GM06990 (cell line): ENCODE measurements at regions not wholly inside any gene's neighbourhood (a gene's known extent, or its start where the extent isn't known, plus 50 kb on each side); places are given as distances from the start of the nearest gene placed in this dataset.

ENCODE experiments used
- DNase-seq: peaks from one replicate; pipeline ENCODE4 v3.0.0-alpha.2; 2011; ENCODE audit not compliant: insufficient read length; ENCODE audit errors: extremely low read depth
- H3K27me3 ChIP-seq: replicated peaks from 2 replicates; pipeline ENCODE4 v1.6.0; 2011; ENCODE audit warnings: low read length; ENCODE audit not compliant: control insufficient read depth, insufficient read depth
- H3K36me3 ChIP-seq: 2 replicates; pipeline ENCODE4 v1.5.1; 2011; ENCODE audit warnings: low read length; ENCODE audit not compliant: control insufficient read depth, insufficient read depth
- H3K4me3 ChIP-seq: replicated peaks from 2 replicates; pipeline ENCODE4 v1.5.1; 2011; ENCODE audit warnings: low read depth, mild to moderate bottlenecking, control low read depth, low read length
- TF ChIP-seq, protein P1 (sequence below): IDR thresholded peaks from 2 replicates; pipeline ENCODE4 v1.5.1; 2011; ENCODE audit warnings: low read length, control low read depth, mild to moderate bottlenecking, inconsistent platforms; ENCODE audit not compliant: insufficient read depth, poor library complexity, severe bottlenecking

DNA sequence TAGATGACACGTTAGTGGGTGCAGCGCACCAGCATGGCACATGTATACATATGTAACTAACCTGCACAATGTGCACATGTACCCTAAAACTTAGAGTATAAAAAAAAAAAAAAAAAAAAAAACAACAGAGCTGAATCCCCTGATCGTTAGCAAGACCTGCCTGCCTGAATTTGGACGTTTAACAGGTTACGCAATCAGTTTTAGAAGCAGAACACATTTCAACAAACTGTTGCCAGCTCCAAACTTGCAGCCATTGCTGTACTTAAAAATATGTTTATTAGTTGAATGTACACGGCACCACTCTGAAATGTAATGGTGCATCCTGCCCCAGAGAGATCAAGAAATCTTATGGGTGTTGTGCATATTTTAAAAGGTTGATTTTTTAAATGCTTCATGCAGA, 680.0 kb downstream of the TLE4 start:
- DNase-seq = no peak
- Histone ChIP-seq H3K4me3 (no peak overlapping the region), H3K36me3 (no peaks in the 10 kb centered on the region), H3K27me3 (no peaks in the 10 kb centered on the region)
- TF ChIP-seq, protein P1, sequence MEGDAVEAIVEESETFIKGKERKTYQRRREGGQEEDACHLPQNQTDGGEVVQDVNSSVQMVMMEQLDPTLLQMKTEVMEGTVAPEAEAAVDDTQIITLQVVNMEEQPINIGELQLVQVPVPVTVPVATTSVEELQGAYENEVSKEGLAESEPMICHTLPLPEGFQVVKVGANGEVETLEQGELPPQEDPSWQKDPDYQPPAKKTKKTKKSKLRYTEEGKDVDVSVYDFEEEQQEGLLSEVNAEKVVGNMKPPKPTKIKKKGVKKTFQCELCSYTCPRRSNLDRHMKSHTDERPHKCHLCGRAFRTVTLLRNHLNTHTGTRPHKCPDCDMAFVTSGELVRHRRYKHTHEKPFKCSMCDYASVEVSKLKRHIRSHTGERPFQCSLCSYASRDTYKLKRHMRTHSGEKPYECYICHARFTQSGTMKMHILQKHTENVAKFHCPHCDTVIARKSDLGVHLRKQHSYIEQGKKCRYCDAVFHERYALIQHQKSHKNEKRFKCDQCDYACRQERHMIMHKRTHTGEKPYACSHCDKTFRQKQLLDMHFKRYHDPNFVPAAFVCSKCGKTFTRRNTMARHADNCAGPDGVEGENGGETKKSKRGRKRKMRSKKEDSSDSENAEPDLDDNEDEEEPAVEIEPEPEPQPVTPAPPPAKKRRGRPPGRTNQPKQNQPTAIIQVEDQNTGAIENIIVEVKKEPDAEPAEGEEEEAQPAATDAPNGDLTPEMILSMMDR = no peak

DNA sequence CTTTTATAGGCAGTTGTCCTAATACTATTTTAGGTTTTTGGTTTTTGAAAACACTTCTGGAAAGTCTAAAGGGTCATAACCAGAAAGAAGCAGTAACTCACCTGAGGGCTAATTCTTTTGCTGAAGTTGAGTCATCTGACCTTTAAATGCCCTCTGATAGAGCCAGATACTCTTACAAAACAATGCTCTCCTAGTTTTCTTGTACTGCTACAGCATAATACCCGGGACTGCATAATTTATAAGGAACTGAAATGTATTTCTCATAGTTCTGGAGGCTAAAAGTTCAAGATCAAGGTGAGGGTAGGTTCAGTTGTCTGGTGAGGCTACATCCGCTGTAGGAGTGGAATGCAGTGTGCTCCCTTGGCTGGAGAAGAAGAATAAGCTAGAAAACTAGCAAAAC, 670.3 kb downstream of the TLE4 start:
- Histone ChIP-seq H3K36me3 (no peaks in the 10 kb centered on the region), H3K27me3 (no peaks in the 10 kb centered on the region), H3K4me3 (no peak overlapping the region)
- TF ChIP-seq, protein P1 = no peak
- DNase-seq = no peak

DNA sequence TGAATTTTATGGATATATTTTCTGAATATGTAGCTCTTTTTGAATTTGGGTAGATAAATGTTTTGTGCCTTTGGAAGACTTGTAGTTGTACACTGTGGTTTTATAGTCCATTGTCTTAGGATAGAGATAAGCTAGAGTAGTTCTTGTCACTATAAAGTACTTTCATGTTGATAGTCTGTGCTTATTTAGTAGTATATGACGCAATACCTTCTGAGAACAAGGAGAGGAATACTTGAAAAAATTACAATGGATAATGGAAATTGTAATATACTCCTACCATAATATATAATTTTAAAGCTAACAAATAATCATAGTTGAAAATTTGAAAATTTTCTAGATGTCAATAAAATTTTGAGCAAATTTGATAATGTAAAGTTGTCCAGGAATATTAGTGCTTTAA, 664.0 kb downstream of the TLE4 start:
- no peaks in the 10 kb centered on the region for H3K36me3 ChIP-seq
- TF ChIP-seq, protein P1 = no peak
- no peak for DNase-seq
- H3K4me3 ChIP-seq = no peak overlapping the region
- no peaks in the 10 kb centered on the region for H3K27me3 ChIP-seq

DNA sequence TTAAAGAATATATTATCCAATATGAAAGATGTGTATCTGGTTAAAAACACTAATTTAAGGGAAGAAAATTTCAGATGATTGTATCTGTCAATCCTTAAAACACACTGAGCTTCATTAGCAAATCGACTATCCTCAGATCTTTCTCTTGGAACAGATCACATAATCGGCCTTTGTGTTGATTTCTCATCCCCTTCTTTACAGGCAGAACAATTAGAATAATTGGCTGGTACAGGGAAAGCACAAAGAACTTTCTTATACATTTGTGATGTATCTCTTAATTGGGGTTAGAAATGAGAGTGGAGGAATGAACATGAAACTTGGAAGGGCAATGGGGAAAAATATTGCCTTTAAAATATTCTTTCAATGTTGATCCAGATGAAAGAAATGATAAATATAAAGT, 662.1 kb downstream of the TLE4 start:
- Histone ChIP-seq H3K36me3 (no peaks in the 10 kb centered on the region), H3K27me3 (no peaks in the 10 kb centered on the region), H3K4me3 (no peak overlapping the region)
- TF ChIP-seq, protein P1 = no peak
- no peak for DNase-seq

DNA sequence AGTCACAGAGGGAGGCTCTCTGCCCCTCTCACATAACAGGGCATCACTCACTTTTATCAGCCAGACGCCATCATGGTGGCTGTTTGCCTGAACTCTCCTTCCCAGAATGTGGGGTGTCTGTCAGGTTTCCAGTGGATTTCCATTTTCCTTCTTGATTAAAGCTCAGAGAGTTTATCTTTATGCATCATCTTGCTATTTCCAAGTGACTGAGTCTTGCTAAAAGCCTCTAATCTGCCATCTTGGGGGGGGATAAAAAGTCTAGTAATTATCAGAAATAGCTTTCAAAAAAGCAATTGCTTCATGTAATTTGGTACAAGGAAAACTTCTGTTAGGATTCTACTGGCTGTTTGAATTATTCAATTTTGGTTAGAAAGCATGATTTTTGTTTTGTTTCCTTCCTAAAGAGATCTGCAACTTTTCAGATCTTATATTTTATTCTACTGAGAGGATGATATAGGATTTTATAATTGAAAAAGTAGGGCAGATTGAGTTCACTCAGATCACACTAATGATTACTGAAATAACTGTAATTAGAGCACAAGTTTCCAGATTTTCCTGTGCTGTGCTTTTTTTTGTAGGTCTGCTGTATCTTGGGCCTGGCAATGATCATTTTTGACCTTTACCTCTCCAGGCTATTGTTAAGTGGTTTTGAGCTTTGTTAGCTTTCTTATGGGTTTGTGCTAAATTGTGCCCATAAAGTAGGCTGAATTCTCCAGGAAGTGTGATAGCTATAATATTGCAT, 661.5 kb downstream of the TLE4 start:
- Histone ChIP-seq H3K4me3 (no peak overlapping the region), H3K36me3 (no peaks in the 10 kb centered on the region), H3K27me3 (no peaks in the 10 kb centered on the region)
- no peak for DNase-seq
- TF ChIP-seq, protein P1 = no peak
